GM12878 (cell line): ENCODE measurements at regions not wholly inside any gene's neighbourhood (a gene's known extent, or its start where the extent isn't known, plus 50 kb on each side); places are given as distances from the start of the nearest gene placed in this dataset.

Experiments used
- SIN3A ChIP-seq: IDR thresholded peaks from 2 replicates; pipeline ENCODE4 v1.6.1; 2012; ENCODE audit warnings: low read depth, low read length, improper control_type of control experiment
- SMARCA5 ChIP-seq: fragments of 450-650 bp; IDR thresholded peaks from 2 replicates; pipeline ENCODE4 v1.6.1; 2017; ENCODE audit warnings: mild to moderate bottlenecking

- TF ChIP-seq SMARCA5, result no peak
- no peak for TF ChIP-seq SIN3A
Observed at GRCh38 chr2:23198316-23199114, 186.5 kb upstream of the KLHL29 start.
